Hepatic stellate cell (primary cell): ENCODE measurements at regions not wholly inside any gene's neighbourhood (a gene's known extent, or its start where the extent isn't known, plus 50 kb on each side); places are given as distances from the start of the nearest gene placed in this dataset.

Experiments
- DNase-seq: peaks from one replicate; pipeline ENCODE4 v3.0.0; 2011; ENCODE audit warnings: low spot score

DNA sequence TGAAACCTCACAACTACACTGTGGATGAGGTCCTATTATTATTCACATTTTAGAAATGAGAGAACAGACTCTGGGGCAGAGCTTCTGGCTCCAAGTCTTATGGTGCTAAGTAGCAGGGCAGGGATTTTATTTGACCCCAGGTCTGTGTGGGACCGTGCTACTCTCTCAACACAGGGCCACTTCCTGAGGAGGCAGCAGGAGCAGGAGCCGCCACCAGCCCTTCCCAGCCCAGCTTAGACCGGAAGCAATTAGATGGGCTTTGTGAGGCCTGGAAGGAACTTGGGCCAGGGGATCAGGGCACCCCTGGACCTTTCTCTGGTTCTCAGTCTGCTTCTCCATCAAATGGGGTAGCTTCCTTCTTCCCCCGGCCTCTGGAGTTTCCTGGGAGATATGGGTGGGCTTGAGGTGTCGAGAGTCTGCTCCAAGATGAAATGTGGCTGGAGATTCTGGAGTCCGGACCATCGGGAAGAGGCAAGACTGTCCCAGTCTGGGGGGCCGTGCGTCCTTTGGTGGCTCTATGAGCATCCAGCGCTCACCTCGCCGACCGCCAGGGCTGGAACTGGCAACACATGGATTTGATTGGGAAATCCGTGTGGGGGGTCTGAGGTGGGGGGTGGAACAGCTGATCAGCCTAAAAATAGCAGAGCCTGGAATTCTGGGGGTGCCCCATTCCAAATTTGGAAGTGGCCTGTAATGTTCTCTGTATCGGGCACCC is 136.8 kb downstream of the FOXD2 start:
- DNase-seq, result no peak

DNA sequence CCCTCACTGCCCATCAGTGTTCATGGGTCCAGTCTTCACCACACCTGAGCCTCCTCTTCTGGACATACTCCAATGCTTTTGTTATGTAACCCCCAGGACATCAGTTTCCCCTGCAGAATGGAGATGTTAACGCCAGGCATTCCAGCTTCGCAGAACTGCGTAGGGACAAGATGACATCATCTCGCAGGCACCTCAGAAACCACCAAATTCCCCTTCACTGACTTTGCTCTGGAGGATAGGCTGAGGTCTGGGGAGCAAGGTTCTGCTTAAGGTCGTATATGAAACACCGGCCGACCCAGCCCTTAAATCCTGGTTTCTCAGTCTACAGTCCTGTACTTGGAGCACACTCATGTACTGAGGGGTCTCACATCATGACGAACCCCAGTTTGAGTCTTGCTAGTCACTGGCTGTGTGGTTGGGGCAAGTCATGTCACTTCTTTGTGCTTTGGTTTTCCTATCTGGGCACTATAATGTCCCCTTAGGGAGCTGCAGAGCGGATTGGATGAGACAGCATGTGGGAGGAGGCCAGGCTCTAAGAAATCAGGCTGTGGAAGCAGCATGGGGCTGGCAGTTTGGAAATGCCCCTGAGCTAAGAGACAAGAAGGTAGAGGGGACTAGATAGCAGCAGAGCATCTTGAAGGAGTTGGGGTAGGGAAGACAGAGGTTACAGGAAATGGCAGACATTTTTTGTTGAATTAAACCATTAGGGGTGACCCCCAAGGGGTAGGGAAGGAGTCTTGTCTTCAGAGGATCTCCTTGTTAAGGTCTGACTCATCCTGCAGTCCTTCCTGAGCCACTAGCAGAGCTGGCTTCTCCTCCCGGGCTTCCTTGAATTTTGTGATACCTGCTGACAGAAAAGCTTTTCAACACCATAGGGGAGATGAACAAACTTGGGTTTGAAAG is 138.3 kb downstream of the FOXD2 start:
- peak; percentile 76 for DNase-seq

DNA sequence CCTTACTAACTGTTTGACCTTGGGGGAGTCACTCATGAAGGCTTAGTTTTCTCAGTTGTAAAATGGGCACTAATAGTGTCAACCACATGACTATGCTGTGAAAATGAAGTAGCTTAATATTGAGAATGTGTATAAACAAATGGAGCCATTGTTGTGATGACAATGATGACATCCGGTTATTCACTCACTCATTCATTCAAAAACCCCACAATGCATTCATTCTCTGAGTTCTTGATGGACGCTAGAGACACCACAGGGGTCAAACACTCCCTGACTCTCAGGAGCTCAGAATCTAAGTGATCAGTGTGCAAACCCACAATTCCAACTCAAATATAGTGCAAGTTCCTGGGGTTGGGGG is 138.9 kb downstream of the FOXD2 start:
- no peak for DNase-seq

DNA sequence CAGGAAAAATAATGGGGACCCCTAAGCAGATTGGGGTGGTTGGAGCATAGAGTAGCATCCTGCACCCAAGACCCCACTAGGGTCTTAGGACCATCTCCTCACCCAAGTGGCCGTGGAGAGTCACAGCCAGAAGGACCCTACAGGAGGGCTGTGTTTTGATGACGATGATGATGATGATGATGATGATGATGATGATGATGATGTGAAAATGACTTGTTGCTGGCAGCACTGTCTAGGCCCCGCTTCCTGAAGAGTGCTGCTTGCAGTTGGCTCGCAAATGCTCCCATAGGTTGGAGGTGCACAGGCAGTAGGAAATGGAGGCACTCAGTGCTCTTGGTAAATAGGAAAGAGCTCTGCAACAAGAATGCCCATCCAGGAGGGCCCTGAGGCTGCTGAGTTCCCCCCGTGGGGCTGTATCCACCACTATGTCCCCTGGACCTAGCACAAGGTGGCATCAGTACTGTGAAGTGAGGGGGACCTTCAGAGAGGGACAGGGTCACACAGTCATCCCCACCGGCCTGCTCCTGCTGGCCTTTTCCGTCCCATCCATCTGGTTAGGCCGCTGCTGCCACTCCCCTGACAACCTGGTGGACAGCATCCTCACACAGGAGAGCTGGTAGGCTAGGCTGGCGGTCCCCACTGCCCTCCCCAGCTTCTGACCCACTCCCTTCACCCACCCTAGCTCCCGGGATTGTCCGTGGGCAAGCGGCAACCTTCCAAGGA is 139.6 kb downstream of the FOXD2 start:
- no peak for DNase-seq

DNA sequence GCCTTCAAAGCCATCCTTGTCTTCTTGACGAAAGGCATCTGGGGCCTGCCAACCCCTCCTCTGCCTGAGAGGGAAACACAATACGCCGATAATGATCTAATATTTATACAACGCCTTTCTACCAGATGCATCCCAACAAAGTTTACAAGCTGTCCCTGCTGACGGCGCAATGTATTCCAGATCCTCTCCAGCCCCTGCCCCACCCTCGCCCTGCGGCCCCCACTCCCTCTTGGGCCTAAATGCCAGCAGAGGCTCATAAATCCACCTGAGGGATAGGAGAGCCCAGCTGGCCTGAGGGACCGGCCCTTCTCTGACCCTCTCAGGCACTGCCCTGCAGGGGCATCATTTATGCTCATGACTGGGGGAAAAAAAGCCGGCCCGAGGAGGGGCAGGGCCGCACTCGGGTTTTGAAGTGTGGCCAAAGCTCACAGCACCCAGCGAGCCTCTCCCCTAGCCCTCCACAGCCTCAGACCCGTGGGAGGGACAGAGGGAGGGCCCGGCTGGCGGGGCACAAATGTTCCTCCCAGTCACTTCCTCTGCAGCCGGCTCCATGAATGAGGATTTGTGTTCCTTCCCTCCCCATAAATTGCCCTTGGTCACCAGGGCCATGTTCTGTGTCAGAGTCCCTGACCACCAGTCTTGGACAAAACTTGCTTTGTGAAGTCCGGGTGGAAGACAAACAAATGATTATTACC is 140.3 kb downstream of the FOXD2 start:
- DNase-seq, result no peak

DNA sequence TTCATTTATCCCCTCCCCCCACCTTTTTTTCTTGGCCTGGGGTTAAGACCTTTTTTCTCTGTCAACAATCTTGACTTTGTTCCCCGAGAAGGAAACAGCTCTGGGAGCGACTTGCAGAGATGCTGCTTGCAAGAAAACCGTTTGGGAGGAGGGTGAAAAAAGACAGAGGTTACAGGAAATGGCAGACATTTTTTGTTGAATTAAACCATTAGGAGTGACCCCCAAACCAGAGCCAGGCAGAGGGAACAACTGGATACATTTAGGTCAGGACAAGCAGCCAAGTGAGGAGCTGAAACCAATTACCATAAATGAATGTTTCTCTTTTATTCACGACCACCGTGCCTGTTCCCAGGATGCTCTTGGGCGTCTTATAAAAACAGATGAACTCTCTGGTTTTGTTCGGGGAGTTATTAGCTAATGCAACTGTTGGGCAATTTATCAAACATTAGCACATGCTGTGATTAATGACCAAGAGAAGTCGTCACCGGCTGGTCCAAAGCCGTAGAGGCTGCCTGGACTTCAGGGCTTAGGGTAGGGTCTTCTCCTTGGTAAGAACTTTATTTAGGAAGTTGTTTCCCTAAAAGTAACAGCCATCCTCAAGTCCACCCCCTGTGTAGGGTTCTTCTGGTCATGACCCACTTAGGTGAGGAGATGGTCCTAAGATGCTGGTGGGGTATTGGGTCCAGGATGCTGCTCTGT is 141.0 kb downstream of the FOXD2 start:
- no peak for DNase-seq

DNA sequence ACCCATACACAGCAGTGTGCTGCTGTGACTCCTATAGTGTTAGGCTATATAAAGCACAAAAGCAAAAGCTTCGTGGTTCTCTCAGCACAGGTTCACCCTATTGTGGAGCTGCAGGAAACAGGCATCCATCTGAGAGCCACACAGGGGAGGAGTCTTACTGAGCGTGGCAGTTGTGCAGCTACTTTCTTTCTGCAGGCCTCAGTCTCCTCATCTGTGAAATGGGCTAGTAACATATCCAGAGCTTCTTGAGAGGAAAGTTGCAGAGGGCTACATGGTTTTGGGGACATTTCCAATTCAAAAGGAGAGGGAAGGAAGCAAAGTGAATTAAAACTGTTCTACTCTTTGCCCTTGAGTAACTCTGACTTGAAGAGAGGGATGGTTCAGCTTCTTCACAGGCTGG is 142.0 kb downstream of the FOXD2 start:
- no peak for DNase-seq

DNA sequence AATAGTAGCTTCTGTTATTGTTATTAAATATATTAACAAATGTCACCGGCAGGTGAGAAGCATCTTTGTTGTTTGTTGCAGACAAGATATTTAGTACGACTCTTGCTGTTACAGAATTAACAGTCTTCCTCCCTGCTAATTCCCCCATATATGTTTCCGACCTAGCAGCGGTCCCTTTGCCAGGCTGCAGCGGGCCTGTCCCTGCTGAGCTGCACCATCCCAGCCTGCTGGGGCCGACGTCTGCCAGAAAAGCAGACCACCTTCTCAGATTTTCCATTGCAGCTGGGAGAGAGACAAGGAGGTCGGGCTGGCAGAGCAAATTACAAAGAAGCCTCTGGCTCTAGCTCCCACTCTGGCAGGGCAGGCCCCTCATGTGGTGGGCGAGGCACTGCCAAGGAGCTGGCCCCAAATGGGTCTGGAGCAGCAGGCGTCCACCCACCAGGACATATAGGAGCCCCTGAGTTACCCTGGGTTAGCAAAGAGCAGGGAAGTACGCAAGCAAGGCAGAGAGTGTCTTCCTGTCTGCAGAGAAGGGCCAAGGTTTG is 142.7 kb downstream of the FOXD2 start:
- DNase-seq, result no peak

DNA sequence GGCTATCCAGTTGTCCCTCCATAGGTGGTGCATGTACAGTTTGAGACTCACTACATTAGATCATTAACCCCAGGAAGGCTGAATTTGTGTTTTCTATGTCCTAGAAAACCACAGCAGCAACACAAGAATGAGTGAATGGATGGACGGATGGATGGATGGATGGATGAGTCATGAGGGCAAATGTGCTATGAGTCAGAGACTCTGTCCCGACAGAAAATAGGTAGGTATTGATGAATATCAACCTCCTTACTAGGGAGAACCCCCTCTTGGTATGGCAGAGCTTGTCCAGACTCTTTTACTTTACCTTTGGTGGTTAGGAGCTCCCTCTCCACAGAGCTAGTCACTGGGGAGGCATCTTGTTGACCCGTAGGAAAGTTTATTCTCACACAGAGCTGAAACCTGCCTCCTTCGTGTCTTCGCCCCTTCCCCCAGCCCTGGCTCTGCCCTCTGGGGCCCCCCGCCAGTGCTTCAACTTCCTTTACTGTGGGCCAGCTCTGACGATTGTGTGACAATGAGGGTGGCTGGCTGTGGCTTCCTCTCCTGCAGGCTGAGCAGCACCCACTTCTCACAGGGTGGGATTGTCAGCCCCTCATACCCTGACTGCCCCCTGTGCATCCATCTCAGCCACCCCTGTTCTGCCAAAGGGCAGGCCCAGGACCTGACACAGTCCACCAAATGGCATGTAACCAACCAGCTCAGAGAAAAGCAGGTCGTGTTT is 145.2 kb downstream of the FOXD2 start:
- DNase-seq, result no peak

DNA sequence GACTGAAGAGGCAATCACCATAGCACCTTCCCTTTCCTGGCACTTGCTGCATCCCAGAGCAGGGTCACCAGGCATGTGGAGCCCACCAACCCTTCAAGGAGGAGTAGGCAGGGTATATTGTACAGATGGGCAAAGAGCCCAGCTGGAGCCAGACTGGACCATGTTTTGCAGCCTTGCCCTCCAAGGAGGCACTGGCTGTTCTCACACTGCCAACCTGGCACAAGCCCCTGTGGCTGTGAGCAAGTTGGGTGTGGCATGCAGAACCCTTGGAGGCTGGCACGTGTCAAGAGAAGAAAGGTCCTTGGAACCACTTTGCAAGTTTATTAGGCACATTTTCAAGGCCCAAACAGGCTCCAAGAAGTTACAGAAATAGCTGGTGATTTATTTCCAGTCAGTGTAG is 146.4 kb downstream of the FOXD2 start:
- DNase-seq, result no peak

DNA sequence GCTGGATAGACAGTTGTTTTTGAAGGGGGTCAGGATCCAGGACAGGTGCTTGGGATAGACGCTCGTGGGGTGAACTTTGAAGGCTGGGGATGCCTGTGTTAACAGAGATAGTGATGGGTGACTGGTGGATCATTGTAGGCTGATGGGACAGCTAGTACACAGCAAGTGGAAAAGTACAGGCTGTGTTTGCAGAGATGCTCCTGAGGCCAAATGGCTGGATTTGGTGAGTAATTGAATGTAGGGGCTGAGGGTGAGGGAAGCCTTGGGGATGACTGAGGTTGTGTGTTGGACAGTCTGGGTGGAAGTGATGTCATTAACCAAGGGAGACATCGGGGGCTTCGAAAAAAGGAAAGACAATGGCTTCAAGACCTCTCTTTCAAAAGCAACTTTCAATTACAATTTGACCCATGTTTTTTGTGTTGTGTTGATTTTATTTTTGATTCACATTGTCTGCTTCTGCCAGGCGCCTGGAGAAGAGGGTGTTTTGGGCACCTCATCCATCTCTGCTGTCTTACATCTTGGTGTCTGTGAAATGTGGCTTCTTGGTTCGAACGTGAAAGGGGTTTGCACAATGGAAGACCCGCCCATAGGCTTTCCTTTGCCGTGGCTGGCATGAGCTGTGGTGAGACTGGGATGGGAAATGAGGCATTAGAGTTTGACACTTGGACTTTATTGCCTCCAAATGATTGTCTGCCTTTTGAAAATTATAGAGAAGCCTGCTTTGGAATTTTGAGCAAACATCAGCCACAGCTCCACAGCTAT is 147.5 kb downstream of the FOXD2 start:
- no peak for DNase-seq

DNA sequence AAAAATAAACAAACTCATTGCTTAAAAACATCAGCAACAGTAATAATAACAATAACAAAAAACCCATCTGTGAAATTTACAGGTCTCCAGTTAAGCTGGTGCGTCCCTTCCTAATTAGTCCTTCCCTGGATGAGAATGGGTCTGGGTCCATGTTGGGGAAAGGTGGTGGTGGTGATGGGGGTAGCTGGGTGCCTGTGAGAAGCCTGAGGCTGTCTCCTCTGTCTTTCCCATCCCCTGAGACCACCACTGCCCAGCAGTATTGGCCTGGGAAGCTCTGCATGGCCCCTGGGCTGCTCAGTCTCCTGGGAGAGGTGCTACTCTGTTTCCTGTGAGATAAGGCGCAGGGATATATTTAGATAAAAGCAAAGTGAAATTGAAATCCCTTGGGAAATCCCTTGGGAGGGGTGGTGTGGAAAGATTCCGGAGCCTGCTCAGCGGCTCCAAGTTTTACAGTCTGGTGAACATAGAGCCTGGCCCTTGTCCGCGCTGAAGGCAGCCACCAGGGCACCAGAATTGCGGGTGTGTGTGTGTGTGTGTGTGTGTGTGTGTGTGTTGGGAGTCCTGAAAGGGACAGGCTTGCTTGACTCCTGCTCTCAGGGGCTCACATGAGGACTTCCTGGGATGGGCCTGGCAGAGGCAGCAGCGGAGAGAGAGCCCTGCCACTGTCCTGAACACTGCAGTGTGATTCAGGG is 150.2 kb downstream of the FOXD2 start:
- DNase-seq, result peak; percentile 36

DNA sequence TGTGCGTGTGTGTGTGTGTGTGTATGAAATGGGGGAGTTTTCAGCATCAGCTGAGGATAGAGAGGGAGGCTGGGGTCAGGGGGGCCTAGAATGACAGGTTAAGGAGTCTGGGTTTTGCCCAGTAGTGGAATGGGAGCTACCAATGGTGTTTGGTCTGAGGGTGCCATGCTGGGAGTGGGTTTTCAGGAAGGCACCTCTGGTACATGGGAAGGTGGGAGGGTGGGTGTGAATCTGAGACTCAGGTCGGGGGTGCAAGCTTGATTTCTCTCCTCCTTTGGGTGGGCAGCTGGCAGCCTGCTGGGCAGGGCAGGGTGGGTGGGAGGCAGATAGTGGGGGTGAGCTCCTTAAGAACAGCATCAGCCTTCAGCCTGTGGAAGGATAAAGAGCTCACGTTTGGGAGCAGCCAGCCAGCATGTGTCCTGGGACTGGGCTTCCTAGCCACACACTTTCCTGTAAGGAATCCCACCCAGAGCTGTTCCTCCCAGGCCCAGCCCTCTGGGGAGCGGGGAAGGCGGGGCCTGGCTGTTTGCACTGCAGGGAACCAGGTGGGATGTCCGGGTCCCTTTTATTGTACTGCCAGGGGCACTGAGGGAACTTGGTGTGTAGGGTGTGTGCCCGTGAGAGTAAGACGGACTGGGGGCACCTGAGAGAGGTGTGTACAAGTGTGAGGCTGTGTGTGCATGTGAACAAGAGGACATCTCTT is 152.8 kb downstream of the FOXD2 start:
- DNase-seq, result no peak

DNA sequence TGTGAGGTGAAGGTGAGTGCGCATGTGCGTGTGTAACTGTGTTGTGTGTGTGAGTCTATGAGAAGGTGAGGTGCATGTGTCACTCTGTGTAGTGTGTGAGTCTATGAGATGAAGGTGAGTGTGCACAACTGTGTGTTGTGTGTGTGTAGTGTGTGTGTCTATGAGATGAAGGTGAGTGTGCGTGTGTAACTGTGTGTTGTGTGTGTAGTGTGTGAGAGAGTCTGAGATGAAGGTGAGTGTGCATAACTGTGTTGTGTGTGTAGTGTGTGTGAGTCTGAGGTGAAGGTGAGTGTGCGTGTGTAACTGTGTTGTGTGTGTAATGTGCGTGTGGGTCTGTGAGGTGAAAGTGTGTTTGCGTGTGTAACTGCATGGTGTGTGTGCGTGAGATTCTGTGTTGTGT is 154.0 kb downstream of the FOXD2 start:
- no peak for DNase-seq

DNA sequence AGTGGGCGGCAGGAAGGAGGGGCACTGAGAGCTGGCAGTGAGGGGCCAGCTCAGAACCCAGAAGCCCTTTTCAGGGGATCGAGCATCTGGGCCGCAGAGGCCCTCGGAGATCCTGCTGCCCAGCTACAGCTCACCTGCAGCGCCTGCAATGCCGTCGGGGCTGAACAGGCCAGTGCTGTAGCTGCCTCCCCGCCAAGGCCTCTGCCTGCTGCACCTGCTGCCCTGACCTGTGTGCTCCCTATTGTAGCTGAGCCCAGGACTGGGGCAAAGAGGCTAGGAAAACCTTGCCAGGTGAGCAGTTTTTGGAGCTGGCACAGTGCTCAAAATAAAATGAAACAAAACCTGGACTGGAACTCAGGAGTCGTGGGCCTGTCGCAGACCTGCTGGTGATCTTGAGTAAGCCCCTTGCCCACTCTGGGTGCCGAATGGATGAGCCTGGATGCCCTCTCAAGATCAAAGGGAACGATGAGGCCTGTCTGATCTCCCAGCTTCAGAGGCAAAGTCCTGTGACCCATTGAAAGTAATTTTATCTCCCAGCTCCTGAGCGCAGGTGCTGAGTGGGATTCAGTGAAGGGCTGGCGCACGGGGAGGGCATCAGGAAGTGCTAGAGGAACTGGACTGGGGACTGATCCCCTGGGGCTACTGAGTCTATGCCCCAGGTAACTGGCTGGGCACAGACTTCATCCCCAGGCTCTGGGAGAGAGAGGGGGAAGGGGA is 154.6 kb downstream of the FOXD2 start:
- no peak for DNase-seq

DNA sequence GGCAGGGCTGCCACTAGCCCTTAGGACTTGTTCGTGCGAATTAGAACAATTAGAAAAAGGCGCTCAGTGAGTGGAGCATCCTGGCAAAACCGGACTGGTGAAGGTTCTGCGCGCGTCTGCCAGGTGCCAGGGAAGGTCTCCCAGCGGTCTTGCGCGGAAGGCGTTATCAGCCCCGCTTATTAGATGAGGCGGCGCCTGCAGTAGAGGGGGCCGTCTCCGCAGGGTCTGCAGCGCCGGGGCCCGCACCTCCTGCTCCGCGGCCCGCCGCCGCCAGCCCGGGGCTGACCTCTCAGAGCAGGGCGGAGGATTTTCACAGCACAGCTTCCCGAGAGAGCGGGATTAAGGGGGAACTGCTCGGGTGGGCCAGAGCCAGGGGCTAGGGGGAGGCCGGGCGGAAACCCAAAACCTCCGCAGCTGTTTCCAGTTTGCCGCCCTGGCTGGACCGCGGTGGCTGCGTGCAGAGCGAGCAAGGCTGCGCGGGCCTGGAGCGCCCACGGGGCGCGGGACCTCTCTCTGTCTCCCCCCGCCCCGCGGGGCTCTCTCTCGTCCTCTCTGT is 155.2 kb downstream of the FOXD2 start:
- no peak for DNase-seq

DNA sequence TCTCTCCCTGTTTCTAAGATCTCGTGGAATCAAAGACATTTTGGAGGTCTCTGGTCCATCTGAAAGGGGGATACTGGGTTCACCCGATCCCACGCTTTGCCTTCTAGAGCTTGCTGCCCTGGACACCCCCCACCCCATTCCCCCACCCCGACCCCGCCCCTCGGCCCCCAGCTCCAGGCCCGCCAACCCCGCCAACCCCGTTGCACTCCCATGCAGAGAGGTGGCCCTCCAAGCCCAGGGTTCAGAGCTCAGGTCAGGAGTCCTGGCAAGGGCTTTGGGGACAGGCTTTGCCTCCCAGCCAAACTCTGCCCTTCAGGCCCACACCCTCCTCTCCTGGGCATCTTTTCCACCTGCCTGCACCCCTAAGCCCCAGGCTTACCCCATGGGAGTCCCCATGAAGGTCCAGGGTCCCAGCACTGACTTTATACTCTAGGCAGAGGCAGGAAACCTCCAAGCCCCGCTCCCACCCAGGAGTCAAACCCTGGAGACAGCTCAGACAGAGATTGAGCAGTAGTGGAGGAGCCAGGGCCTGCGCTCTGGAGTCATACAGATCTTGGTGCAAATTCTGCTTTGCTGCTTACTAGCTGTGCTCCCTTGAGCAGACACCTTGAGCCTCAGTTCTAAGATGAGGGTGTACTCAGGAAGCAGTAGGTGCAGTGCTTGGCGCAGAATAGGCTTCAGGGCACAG is 155.9 kb downstream of the FOXD2 start:
- DNase-seq, result no peak
